K562 (cell line): ENCODE measurements at regions not wholly inside any gene's neighbourhood (a gene's known extent, or its start where the extent isn't known, plus 50 kb on each side); places are given as distances from the start of the nearest gene placed in this dataset.

Experiments used
- FOXM1 ChIP-seq, 2 experiments: fragments of 450-650 bp in 1 of 2; sonication (generic) in 1 of 2; formaldehyde crosslinking in 1 of 2; IDR thresholded peaks; 2 replicates each; pipeline versions ENCODE4 v1.6.1 to v1.9.0; 2017 to 2022; ENCODE audit warnings: low read depth in 2 of 2, mild to moderate bottlenecking in 2 of 2, missing genetic modification reagents in 1 of 2, moderate library complexity in 1 of 2
- MYC ChIP-seq, 2 experiments: fragments of 250-450 bp in 1 of 2; sonication (Bioruptor Pico) in 1 of 2; IDR thresholded peaks; 2 replicates each; pipeline versions ENCODE4 v1.5.1 to v1.6.1; 2012 to 2021; ENCODE audit warnings: low read depth in 2 of 2, borderline replicate concordance in 1 of 2, improper control_type of control experiment in 1 of 2, low read length in 1 of 2, mild to moderate bottlenecking in 1 of 2, moderate library complexity in 1 of 2

DNA sequence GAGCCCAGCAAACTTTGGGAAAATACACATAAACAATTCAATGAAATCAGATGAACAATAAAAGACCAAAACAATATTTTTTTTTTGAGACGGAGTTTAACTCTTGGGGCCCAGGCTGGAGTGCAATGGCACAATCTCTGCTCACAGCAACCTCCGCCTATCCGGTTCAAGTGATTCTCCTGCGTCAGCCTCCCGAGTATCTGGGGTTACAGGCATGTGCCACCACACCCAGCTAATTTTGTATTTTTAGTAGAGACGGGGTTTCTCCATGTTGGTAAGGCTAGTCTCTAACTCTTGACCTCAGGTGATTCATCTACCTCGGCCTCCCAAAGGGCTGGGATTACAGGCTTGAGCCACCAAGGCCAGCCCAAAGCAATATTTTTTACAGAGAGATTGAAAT is 1588.5 kb downstream of the BRINP3 start:
- TF ChIP-seq FOXM1 (IDR thresholded peaks at IDR 0.05; ENCODE audit: low read depth) (no peak), FOXM1 (CRISPR knock-in tag; IDR thresholded peaks at IDR 0.05; ENCODE audit: low read depth) (no peak), MYC (IDR thresholded peaks at IDR 0.05; ENCODE audit: low read depth, low read length) (no peak), MYC (CRISPR knock-in tag; IDR thresholded peaks at IDR 0.05; ENCODE audit: borderline replicate concordance, low read depth) (no peak)
